WTC11 (cell line): ENCODE measurements at regions not wholly inside any gene's neighbourhood (a gene's known extent, or its start where the extent isn't known, plus 50 kb on each side); places are given as distances from the start of the nearest gene placed in this dataset.

ENCODE experiments used
- ATAC-seq: fragments of 200-7000 bp; cut with Tn5 transposase; 2 replicates; pipeline ENCODE4 v1.10.0; 2021; ENCODE audit warnings: mild to moderate bottlenecking, moderate library complexity
- CTCF ChIA-PET: fragments of 300-600 bp; sonication (Branson Sonifier 250); formaldehyde crosslinking; loops from one replicate; lab custom pipeline; 2021; ENCODE audit warnings: antibody characterized with exemption; lab: Charles Lee
- POLR2A ChIA-PET: fragments of 350-600 bp; sonication (Branson Sonifier 250); formaldehyde crosslinking; loops from one replicate; lab custom pipeline; 2021; ENCODE audit warnings: antibody characterized with exemption; lab: Charles Lee
- DNase-seq: peaks from one replicate; pipeline ENCODE4 v3.0.0; 2021; ENCODE audit warnings: low spot score
- H3K27ac Mint-ChIP-seq: 2 replicates; pipeline ENCODE4 v1.8.0; 2021; ENCODE audit warnings: mixed read lengths
- H3K27me3 Mint-ChIP-seq: 2 replicates; pipeline ENCODE4 v1.8.0; 2021; ENCODE audit warnings: low read depth, mild to moderate bottlenecking, moderate library complexity, mixed read lengths
- H3K36me3 Mint-ChIP-seq: 2 replicates; pipeline ENCODE4 v1.8.0; 2021; ENCODE audit warnings: mixed read lengths
- H3K4me1 Mint-ChIP-seq: 2 replicates; pipeline ENCODE4 v1.8.0; 2022; ENCODE audit warnings: mixed read lengths
- H3K4me3 Mint-ChIP-seq: 2 replicates; pipeline ENCODE4 v1.8.0; 2021; ENCODE audit warnings: mild to moderate bottlenecking, moderate library complexity, mixed read lengths
- H3K9me3 Mint-ChIP-seq: 2 replicates; pipeline ENCODE4 v1.8.0; 2021; ENCODE audit warnings: mixed read lengths
- AFF4 ChIP-seq: sonication (generic); formaldehyde crosslinking; IDR thresholded peaks from 2 replicates; pipeline ENCODE4 v1.8.1; 2023; ENCODE audit warnings: mild to moderate bottlenecking, missing genetic modification reagents, borderline replicate concordance
- AR ChIP-seq: fragments of 250-450 bp; sonication (Bioruptor Pico); IDR thresholded peaks from 2 replicates; pipeline ENCODE4 v1.9.0; 2021; ENCODE audit warnings: mild to moderate bottlenecking
- ERG ChIP-seq: fragments of 250-450 bp; sonication (Bioruptor Pico); IDR thresholded peaks from 2 replicates; pipeline ENCODE4 v1.8.0; 2021; ENCODE audit warnings: mild to moderate bottlenecking
- FOXJ3 ChIP-seq: sonication (generic); formaldehyde crosslinking; IDR thresholded peaks from 2 replicates; pipeline ENCODE4 v1.9.0; 2021; ENCODE audit warnings: missing genetic modification reagents, mild to moderate bottlenecking, borderline replicate concordance
- FOXK1 ChIP-seq: sonication (generic); formaldehyde crosslinking; IDR thresholded peaks from 2 replicates; pipeline ENCODE4 v1.8.0; 2022; ENCODE audit warnings: mild to moderate bottlenecking, moderate library complexity, missing genetic modification reagents
- FOXP1 ChIP-seq: sonication (generic); formaldehyde crosslinking; IDR thresholded peaks from 2 replicates; pipeline ENCODE4 v1.8.0; 2022; ENCODE audit warnings: missing genetic modification reagents, mild to moderate bottlenecking, moderate library complexity, borderline replicate concordance
- MXD4 ChIP-seq: fragments of 250-450 bp; sonication (Bioruptor Pico); IDR thresholded peaks from 2 replicates; pipeline ENCODE4 v1.8.0; 2021; ENCODE audit warnings: mild to moderate bottlenecking, moderate library complexity, borderline replicate concordance
- MYBL2 ChIP-seq: sonication (generic); formaldehyde crosslinking; IDR thresholded peaks from 2 replicates; pipeline ENCODE4 v1.8.1; 2023; ENCODE audit warnings: mild to moderate bottlenecking, moderate library complexity, missing genetic modification reagents
- NFYB ChIP-seq: sonication (generic); formaldehyde crosslinking; conservative IDR thresholded peaks from 2 replicates; pipeline ENCODE4 v1.8.0; 2022; ENCODE audit warnings: low read depth, missing genetic modification reagents
- PRDM15 ChIP-seq: sonication (generic); formaldehyde crosslinking; IDR thresholded peaks from 2 replicates; pipeline ENCODE4 v1.8.0; 2022; ENCODE audit warnings: missing genetic modification reagents
- RORB ChIP-seq: fragments of 250-450 bp; sonication (Bioruptor Pico); IDR thresholded peaks from 2 replicates; pipeline ENCODE4 v1.9.0; 2021; ENCODE audit warnings: mild to moderate bottlenecking
- TCF7 ChIP-seq: sonication (generic); formaldehyde crosslinking; IDR thresholded peaks from 2 replicates; pipeline ENCODE4 v1.8.0; 2022; ENCODE audit warnings: mild to moderate bottlenecking, low read depth, missing genetic modification reagents, moderate library complexity
- TEAD1 ChIP-seq: sonication (generic); formaldehyde crosslinking; IDR thresholded peaks from 2 replicates; pipeline ENCODE4 v1.8.0; 2022; ENCODE audit warnings: mild to moderate bottlenecking, missing genetic modification reagents
- ZBTB43 ChIP-seq: sonication (generic); formaldehyde crosslinking; IDR thresholded peaks from 2 replicates; pipeline ENCODE4 v1.8.1; 2023; ENCODE audit warnings: mild to moderate bottlenecking, missing genetic modification reagents
- ZNF219 ChIP-seq: sonication (generic); formaldehyde crosslinking; IDR thresholded peaks from 2 replicates; pipeline ENCODE4 v1.8.0; 2023; ENCODE audit warnings: missing genetic modification reagents, mild to moderate bottlenecking, borderline replicate concordance
- ZNF263 ChIP-seq: sonication (generic); formaldehyde crosslinking; IDR thresholded peaks from 2 replicates; pipeline ENCODE4 v1.8.1; 2022; ENCODE audit warnings: low read depth, mild to moderate bottlenecking, moderate library complexity, missing genetic modification reagents
- ZNF425 ChIP-seq: fragments of 250-450 bp; sonication (Bioruptor Pico); conservative IDR thresholded peaks from 2 replicates; pipeline ENCODE4 v1.9.0; 2021; ENCODE audit warnings: mild to moderate bottlenecking

- POLR2A ChIA-PET: no interaction called here
- no peak for ATAC-seq
- Mint-ChIP-seq H3K36me3 (peaks cover 12% of the 10 kb centered on the region), H3K9me3 (peaks cover 33% of the 10 kb centered on the region), H3K4me1 (peaks cover 6% of the 10 kb centered on the region), H3K4me3 (no peak overlapping the region), H3K27ac (no peak overlapping the region), H3K27me3 (no peaks in the 10 kb centered on the region)
- CTCF ChIA-PET: interaction anchor here (1.0 kb wide), 1 partner anchor 13 kb away, joined by 3 read pairs; no protein-coding TSS in a partner anchor
- no peak for DNase-seq
- TF ChIP-seq ZNF425 (CRISPR knock-in tag): no peak
- no peak for TF ChIP-seq NFYB (CRISPR knock-in tag)
- no peak for TF ChIP-seq TEAD1 (CRISPR knock-in tag)
- no peak for TF ChIP-seq FOXP1
Observed at GRCh38 chr18:73966954-73967353, 180.7 kb downstream of the FBXO15 start.

- Mint-ChIP-seq H3K27me3 (no peaks in the 10 kb centered on the region), H3K27ac (no peak overlapping the region), H3K4me3 (no peak overlapping the region)
- CTCF ChIA-PET: interaction anchor here (1.2 kb wide), 1 partner anchor 18 kb away, joined by 8 read pairs; no protein-coding TSS in a partner anchor
- POLR2A ChIA-PET: no interaction called here
- ATAC-seq (no peak), DNase-seq (no peak)
- TF ChIP-seq AR (CRISPR knock-in tag) (no peak), MXD4 (CRISPR knock-in tag) (no peak), MYBL2 (no peak), RORB (CRISPR knock-in tag) (no peak), ZNF219 (CRISPR knock-in tag) (no peak), FOXK1 (CRISPR knock-in tag) (no peak), TCF7 (CRISPR knock-in tag) (no peak)
- TF ChIP-seq, all 79 proteins: peak for 0
- Mint-ChIP-seq H3K4me1 (peaks cover 11% of the 10 kb centered on the region), H3K36me3 (peaks cover 12% of the 10 kb centered on the region), H3K9me3 (peaks cover 41% of the 10 kb centered on the region)
Observed at GRCh38 chr18:73962256-73962655, 185.4 kb downstream of the FBXO15 start.

- Mint-ChIP-seq H3K9me3 (peaks cover 41% of the 10 kb centered on the region), H3K27me3 (no peaks in the 10 kb centered on the region), H3K36me3 (peaks cover 12% of the 10 kb centered on the region), H3K27ac (no peak overlapping the region), H3K4me1 (peaks cover 16% of the 10 kb centered on the region), H3K4me3 (no peak overlapping the region)
- TF ChIP-seq FOXJ3 (CRISPR knock-in tag): no peak
- no peak for TF ChIP-seq ZBTB43
- no peak for TF ChIP-seq ERG (CRISPR knock-in tag)
- TF ChIP-seq ZNF263 (CRISPR knock-in tag): no peak
- TF ChIP-seq PRDM15 (CRISPR knock-in tag): no peak
- no peak for TF ChIP-seq AFF4
- ATAC-seq (no peak), DNase-seq (no peak)
- CTCF ChIA-PET: interaction anchor here (1.2 kb wide), 1 partner anchor 18 kb away, joined by 8 read pairs; no protein-coding TSS in a partner anchor
- POLR2A ChIA-PET: no interaction called here
Observed at GRCh38 chr18:73961804-73962203, 185.8 kb downstream of the FBXO15 start.
